H1 (cell line): ENCODE measurements at regions not wholly inside any gene's neighbourhood (a gene's known extent, or its start where the extent isn't known, plus 50 kb on each side); places are given as distances from the start of the nearest gene placed in this dataset.

ENCODE experiments used
- HDAC6 ChIP-seq: IDR thresholded peaks from one replicate; pipeline ENCODE4 v1.7.1; 2012; ENCODE audit warnings: low read depth, mild to moderate bottlenecking, inconsistent platforms, low read length, moderate library complexity
- MAFK ChIP-seq: IDR thresholded peaks from 2 replicates; pipeline ENCODE4 v1.6.1; 2012; ENCODE audit warnings: low read depth, mild to moderate bottlenecking, improper control_type of control experiment, low read length
- POLR2A ChIP-seq, 2 experiments: IDR thresholded peaks; 1 replicate in 1 of 2; 2 replicates in 1 of 2; pipeline ENCODE4 v1.6.1; 2011; ENCODE audit warnings: low read depth in 2 of 2, low read length in 2 of 2, mild to moderate bottlenecking in 2 of 2; ENCODE audit errors: control extremely low read depth in 1 of 2
- POLR2AphosphoS5 ChIP-seq: IDR thresholded peaks from 2 replicates; pipeline ENCODE4 v1.6.1; 2011; ENCODE audit warnings: low read depth, low read length
- RAD21 ChIP-seq, 2 experiments: IDR thresholded peaks in 1 of 2; conservative IDR thresholded peaks in 1 of 2; 2 replicates each; pipeline ENCODE4 v1.6.1; 2011; ENCODE audit warnings: low read depth in 2 of 2, low read length in 2 of 2, improper control_type of control experiment in 1 of 2, inconsistent platforms in 1 of 2, mild to moderate bottlenecking in 1 of 2, moderate library complexity in 1 of 2
- SP1 ChIP-seq: IDR thresholded peaks from 2 replicates; pipeline ENCODE4 v1.6.1; 2011; ENCODE audit warnings: low read depth, low read length
- TAF1 ChIP-seq: IDR thresholded peaks from 2 replicates; pipeline ENCODE4 v1.6.1; 2011; ENCODE audit warnings: mild to moderate bottlenecking, low read depth, low read length
- TCF12 ChIP-seq: IDR thresholded peaks from 2 replicates; pipeline ENCODE4 v1.6.1; 2011; ENCODE audit warnings: low read depth, mild to moderate bottlenecking, low read length
- TF ChIP-seq, protein P1 (sequence below), 3 experiments: IDR thresholded peaks; 1 replicate in 2 of 3; 2 replicates in 1 of 3; pipeline versions ENCODE4 v1.5.1 to v1.6.1; 2011; ENCODE audit warnings: low read length in 3 of 3, mild to moderate bottlenecking in 3 of 3, inconsistent platforms in 2 of 3, low read depth in 1 of 3, moderate library complexity in 1 of 3; ENCODE audit not compliant: insufficient read depth in 1 of 3; ENCODE audit errors: control extremely low read depth in 1 of 3
- TF ChIP-seq, protein P2 (sequence below): IDR thresholded peaks from 2 replicates; pipeline ENCODE4 v1.6.1; 2012; ENCODE audit warnings: inconsistent platforms

DNA sequence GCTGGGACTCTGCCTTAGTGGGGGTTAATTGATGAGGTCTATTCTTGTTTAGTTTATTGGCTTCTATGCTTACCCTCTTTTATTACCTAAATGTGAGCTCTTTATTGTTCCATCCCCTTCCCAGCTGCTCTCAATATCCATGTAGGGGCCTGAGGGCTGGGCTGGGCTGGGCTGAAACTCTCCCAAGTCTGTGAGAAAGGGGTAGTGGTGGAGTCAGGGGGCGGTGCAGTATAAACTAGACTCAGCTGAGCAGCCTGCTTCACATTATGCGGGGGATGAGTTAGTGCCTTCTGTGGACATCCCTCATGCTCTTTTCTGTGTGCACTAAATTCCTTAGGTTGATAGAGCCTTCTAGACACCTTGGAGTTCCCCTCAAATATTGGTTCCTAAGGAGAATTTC, 451.8 kb upstream of the PTGER4 start:
- TF ChIP-seq, protein P1, sequence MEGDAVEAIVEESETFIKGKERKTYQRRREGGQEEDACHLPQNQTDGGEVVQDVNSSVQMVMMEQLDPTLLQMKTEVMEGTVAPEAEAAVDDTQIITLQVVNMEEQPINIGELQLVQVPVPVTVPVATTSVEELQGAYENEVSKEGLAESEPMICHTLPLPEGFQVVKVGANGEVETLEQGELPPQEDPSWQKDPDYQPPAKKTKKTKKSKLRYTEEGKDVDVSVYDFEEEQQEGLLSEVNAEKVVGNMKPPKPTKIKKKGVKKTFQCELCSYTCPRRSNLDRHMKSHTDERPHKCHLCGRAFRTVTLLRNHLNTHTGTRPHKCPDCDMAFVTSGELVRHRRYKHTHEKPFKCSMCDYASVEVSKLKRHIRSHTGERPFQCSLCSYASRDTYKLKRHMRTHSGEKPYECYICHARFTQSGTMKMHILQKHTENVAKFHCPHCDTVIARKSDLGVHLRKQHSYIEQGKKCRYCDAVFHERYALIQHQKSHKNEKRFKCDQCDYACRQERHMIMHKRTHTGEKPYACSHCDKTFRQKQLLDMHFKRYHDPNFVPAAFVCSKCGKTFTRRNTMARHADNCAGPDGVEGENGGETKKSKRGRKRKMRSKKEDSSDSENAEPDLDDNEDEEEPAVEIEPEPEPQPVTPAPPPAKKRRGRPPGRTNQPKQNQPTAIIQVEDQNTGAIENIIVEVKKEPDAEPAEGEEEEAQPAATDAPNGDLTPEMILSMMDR (IDR thresholded peaks at IDR 0.05; ENCODE audit: control extremely low read depth in 1 of 3, insufficient read depth in 1 of 3, low read depth in 1 of 3, low read length in 3 of 3) = no peak
- TF ChIP-seq POLR2A (IDR thresholded peaks at IDR 0.05; ENCODE audit: control extremely low read depth in 1 of 2, low read depth in 2 of 2, low read length in 2 of 2) (no peak), HDAC6 (no peak), MAFK (no peak), RAD21 (IDR thresholded peaks at IDR 0.05 in 1 of 2, conservative IDR thresholded peaks at IDR 0.05 in 1 of 2; ENCODE audit: low read depth in 2 of 2, low read length in 2 of 2) (no peak), POLR2AphosphoS5 (no peak), SP1 (no peak), TAF1 (no peak), TCF12 (no peak)
- TF ChIP-seq, protein P2, sequence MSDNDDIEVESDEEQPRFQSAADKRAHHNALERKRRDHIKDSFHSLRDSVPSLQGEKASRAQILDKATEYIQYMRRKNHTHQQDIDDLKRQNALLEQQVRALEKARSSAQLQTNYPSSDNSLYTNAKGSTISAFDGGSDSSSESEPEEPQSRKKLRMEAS = no peak
